ENCODE measurements at regions not wholly inside any gene's neighbourhood (a gene's known extent, or its start where the extent isn't known, plus 50 kb on each side); places are given as distances from the start of the nearest gene placed in this dataset.

DNA sequence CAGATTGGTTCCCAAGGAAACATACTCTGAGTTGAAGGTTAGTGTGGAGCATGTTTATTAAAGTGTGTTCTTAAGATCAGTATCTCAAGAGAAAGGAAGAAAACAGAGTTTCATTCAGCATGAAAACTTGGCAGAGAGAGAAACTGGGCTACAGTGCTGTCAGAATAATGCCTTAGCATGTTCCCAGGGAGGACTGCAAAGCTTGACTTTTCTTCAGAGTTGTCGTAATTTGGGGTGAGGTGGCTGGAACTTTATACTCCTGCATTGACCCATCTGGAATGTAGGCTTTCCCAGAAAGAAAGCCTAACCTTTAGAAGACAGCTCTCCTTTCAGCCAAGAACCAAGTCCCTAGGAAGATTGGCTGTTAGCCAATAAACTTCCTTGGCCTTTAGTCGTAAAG is 190.8 kb upstream of the CNTN5 start:
- Histone ChIP-seq H3K36me3 (no peaks in the 10 kb centered on the region), H3K4me1 (no peaks in the 10 kb centered on the region), H3K4me3 (no peak overlapping the region), H3K27me3 (no peaks in the 10 kb centered on the region), H3K27ac (no peak overlapping the region), H3K9me3 (no peaks in the 10 kb centered on the region)
- TF ChIP-seq POLR2A (IDR thresholded peaks at IDR 0.05): no peak
- TF ChIP-seq, protein P1, sequence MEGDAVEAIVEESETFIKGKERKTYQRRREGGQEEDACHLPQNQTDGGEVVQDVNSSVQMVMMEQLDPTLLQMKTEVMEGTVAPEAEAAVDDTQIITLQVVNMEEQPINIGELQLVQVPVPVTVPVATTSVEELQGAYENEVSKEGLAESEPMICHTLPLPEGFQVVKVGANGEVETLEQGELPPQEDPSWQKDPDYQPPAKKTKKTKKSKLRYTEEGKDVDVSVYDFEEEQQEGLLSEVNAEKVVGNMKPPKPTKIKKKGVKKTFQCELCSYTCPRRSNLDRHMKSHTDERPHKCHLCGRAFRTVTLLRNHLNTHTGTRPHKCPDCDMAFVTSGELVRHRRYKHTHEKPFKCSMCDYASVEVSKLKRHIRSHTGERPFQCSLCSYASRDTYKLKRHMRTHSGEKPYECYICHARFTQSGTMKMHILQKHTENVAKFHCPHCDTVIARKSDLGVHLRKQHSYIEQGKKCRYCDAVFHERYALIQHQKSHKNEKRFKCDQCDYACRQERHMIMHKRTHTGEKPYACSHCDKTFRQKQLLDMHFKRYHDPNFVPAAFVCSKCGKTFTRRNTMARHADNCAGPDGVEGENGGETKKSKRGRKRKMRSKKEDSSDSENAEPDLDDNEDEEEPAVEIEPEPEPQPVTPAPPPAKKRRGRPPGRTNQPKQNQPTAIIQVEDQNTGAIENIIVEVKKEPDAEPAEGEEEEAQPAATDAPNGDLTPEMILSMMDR (IDR thresholded peaks at IDR 0.05): no peak
- no peak for DNase-seq
- intact Hi-C loops (cut with DNase I): no loop called here
- 65 to 85% methylated on average over 2 of the region's 2 CpGs for WGBS, 2 donors

DNA sequence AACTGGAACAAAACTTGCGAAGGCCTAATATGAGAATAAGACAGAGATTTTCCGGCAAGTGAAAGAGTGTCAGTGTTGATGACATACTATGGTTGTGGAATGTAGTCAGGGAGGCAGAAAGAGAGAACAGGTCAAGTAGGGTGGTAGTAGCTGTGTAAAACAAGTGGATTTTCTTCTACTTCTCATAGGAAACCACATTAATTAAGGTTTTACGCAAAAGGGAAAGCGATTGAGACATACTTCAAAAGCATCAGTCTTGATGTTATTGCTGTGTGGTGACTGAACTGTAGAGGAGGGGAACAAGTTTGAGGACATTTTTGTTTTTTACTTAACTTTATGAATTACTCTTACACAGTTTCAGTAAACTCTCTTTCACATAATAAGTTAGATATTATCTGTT is 186.0 kb upstream of the CNTN5 start:
- no peaks in the 10 kb centered on the region for H3K36me3 ChIP-seq
- 90 to 95% methylated on average over 4 of the region's 4 CpGs for WGBS, 2 donors
- H3K27me3 ChIP-seq: no peaks in the 10 kb centered on the region
- TF ChIP-seq, protein P1 (IDR thresholded peaks at IDR 0.05): no peak
- TF ChIP-seq POLR2A (IDR thresholded peaks at IDR 0.05): no peak
- no peaks in the 10 kb centered on the region for H3K4me1 ChIP-seq
- H3K9me3 ChIP-seq: peaks cover 0 to 3% (median 0%) of the 10 kb centered on the region in 3 donors
- no peak overlapping the region for H3K27ac ChIP-seq
- intact Hi-C loops (cut with DNase I): no loop called here
- H3K4me3 ChIP-seq: no peak overlapping the region
- no peak for DNase-seq

DNA sequence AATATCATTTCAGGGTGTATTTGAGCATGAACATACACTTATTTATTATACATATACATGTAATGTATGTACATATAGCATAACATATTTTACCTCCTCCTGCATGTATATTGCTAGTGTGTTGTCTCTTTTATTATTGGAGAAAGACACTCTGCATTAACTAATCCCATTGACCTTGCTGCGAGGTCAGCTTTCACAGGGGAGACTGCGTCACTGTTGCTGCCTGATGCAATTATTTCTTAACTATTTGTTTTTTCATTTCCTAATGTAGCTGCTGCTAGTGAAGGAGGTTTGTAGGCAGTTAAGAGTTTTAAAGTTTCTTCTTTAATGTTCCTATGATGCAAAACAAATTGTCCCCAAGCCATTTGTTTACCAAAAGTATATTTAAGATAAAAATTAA is 185.4 kb upstream of the CNTN5 start:
- intact Hi-C loops (cut with DNase I): no loop called here
- no peaks in the 10 kb centered on the region for H3K27me3 ChIP-seq
- H3K9me3 ChIP-seq: peaks cover 0 to 7% (median 0%) of the 10 kb centered on the region in 3 donors
- H3K27ac ChIP-seq: no peak overlapping the region
- no peaks in the 10 kb centered on the region for H3K4me1 ChIP-seq
- H3K4me3 ChIP-seq: no peak overlapping the region
- DNase-seq: no peak
- no peaks in the 10 kb centered on the region for H3K36me3 ChIP-seq
- 64 to 69% methylated on average over 2 of the region's 2 CpGs for WGBS, 2 donors
- TF ChIP-seq, protein P1 (IDR thresholded peaks at IDR 0.05): no peak
- no peak for TF ChIP-seq POLR2A (IDR thresholded peaks at IDR 0.05)

DNA sequence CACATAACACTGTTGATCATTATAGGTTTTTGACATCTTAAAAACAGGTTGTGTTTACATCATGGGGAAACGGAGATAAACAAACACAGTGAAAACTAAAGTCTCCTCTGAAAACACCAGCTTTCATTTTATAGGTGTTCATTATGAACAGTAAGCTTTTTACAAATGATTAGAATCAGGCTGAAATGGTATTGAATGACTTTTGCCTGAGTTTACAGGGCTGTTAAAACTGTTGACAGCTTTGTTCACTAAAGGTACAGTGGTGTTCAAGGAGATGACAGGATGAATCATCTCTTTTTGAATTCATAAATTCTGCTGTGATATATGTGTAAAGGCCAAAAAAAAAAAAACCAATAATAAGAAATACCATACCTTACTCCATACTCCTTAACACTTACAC is 184.6 kb upstream of the CNTN5 start:
- no peak for DNase-seq
- TF ChIP-seq, protein P1 (IDR thresholded peaks at IDR 0.05): no peak
- TF ChIP-seq POLR2A (IDR thresholded peaks at IDR 0.05): no peak
- intact Hi-C loops (cut with DNase I): no loop called here
- H3K27me3 ChIP-seq: no peaks in the 10 kb centered on the region
- no peaks in the 10 kb centered on the region for H3K36me3 ChIP-seq
- no peaks in the 10 kb centered on the region for H3K4me1 ChIP-seq
- H3K27ac ChIP-seq: no peak overlapping the region
- peaks cover 0 to 7% (median 0%) of the 10 kb centered on the region in 3 donors for H3K9me3 ChIP-seq
- 38 to 42% methylated on average over 1 of the region's 1 CpG for WGBS, 2 donors
- no peak overlapping the region for H3K4me3 ChIP-seq

DNA sequence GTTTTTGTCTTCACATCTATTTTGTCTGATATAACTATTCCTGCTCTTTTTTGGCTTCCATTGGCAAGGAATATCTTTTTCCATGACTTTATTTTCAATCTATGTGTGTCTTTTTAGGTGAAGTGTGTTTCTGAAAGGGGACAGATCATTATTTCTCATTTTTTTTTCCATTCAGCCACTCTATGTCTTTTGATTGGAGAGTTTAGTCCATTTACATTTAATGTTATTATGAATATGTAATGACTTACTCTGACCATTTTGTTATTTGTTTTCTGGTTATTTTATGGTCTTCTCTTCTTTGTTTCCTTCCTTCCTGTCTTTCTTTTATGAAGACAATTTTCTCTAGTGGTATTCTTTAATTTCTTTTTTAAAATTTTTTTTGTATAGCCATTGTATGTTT is 178.6 kb upstream of the CNTN5 start:
- TF ChIP-seq POLR2A (IDR thresholded peaks at IDR 0.05): no peak
- TF ChIP-seq, protein P1 (IDR thresholded peaks at IDR 0.05): no peak
- no peak for DNase-seq
- H3K9me3 ChIP-seq: peaks cover 0 to 8% (median 7%) of the 10 kb centered on the region in 3 donors

More for the DNA sequence above, 178.6 kb upstream of the CNTN5 start:
- Histone ChIP-seq H3K36me3 (no peaks in the 10 kb centered on the region), H3K4me1 (no peaks in the 10 kb centered on the region), H3K27ac (no peak overlapping the region), H3K4me3 (no peak overlapping the region), H3K27me3 (no peaks in the 10 kb centered on the region)
- intact Hi-C loops (cut with DNase I): no loop called here

Measured in esophagus squamous epithelium (tissue), 5 donors.